Activated CD8-positive, alpha-beta T cell treated with anti-CD3 and anti-CD28 coated beads for 36 hours (primary cell): ENCODE measurements at regions not wholly inside any gene's neighbourhood (a gene's known extent, or its start where the extent isn't known, plus 50 kb on each side); places are given as distances from the start of the nearest gene placed in this dataset.

Experiments used
- ATAC-seq: fragments of 200-7000 bp; cut with Tn5 transposase; one replicate; pipeline ENCODE4 v1.10.0; 2021; ENCODE audit warnings: mild to moderate bottlenecking, moderate library complexity
- CTCF ChIA-PET: fragments of 350-600 bp; sonication (Branson Sonifier 250); formaldehyde crosslinking; loops from one replicate; lab custom pipeline; 2021; ENCODE audit warnings: antibody characterized with exemption; lab: Charles Lee
- POLR2A ChIA-PET: fragments of 350-600 bp; sonication (Branson Sonifier 250); formaldehyde crosslinking; loops from one replicate; lab custom pipeline; 2021; ENCODE audit warnings: antibody characterized with exemption; lab: Charles Lee
- DNase-seq: peaks from one replicate; pipeline ENCODE4 v3.0.0-alpha.2; 2020
- H3K27ac Mint-ChIP-seq: one replicate; pipeline ENCODE4 v1.8.0; 2021; ENCODE audit warnings: mild to moderate bottlenecking, mixed read lengths
- H3K27me3 Mint-ChIP-seq: one replicate; pipeline ENCODE4 v1.8.0; 2021; ENCODE audit warnings: mixed read lengths
- H3K36me3 Mint-ChIP-seq: one replicate; pipeline ENCODE4 v1.8.0; 2021; ENCODE audit warnings: low read depth, mixed read lengths
- H3K4me1 Mint-ChIP-seq: one replicate; pipeline ENCODE4 v1.8.0; 2021; ENCODE audit warnings: low read depth, mixed read lengths
- H3K4me3 Mint-ChIP-seq: one replicate; pipeline ENCODE4 v1.8.0; 2021; ENCODE audit warnings: mild to moderate bottlenecking, moderate library complexity, mixed read lengths
- H3K9me3 Mint-ChIP-seq: one replicate; pipeline ENCODE4 v1.8.0; 2021; ENCODE audit warnings: mixed read lengths
- CTCF ChIP-seq: fragments of 200-600 bp; IDR thresholded peaks from one replicate; pipeline ENCODE4 v1.8.0; 2022; ENCODE audit warnings: antibody characterized with exemption, mild to moderate bottlenecking
- intact Hi-C: fragments of 100-400 bp; cut with micrococcal nuclease; formaldehyde crosslinking; loops from one replicate; pipeline ENCODE4 v1.10.0; 2022

DNA sequence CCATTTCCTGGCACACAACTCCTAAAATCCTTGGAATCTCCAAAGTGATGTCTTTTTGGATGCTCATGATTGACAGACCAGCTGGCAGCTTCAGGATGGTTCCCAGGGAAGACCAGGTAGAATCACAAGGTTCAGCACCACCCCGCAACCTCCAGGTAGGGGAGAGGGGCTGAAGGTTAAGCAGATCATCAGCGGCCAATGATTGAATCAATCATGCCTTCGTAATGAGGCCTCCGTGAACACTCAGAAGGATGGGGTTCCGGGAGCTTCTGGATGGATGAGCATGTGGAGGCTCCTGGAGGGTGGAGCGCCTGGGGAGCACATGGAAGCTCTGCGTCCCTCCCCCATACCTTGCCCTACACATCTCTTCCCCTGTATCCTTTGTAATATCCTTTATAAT, 185.9 kb downstream of the SEC14L1 start:
- Mint-ChIP-seq H3K4me1 (peaks cover 45% of the 10 kb centered on the region), H3K27me3 (no peaks in the 10 kb centered on the region), H3K4me3 (no peak overlapping the region), H3K36me3 (no peaks in the 10 kb centered on the region), H3K9me3 (no peaks in the 10 kb centered on the region), H3K27ac (peak overlapping the region; percentile 23)
- TF ChIP-seq CTCF, result no peak
- ChIA-PET CTCF (interaction anchor here (1.4 kb wide), 1 partner anchor 74 kb away, joined by 3 read pairs; no protein-coding TSS in a partner anchor), POLR2A (interaction anchor here (0.6 to 1.0 kb wide), 2 partner anchors 64 to 149 kb away, joined by 3 to 4 read pairs; no protein-coding TSS in a partner anchor)
- ATAC-seq, result no peak
- no peak for DNase-seq
- intact Hi-C loops, result no loop called here

- CTCF ChIA-PET, result interaction anchor here (1.4 to 2.4 kb wide), 2 partner anchors 73 to 103 kb away, joined by 3 to 6 read pairs; no protein-coding TSS in a partner anchor
- TF ChIP-seq CTCF, result no peak
- H3K4me3 Mint-ChIP-seq, result no peak overlapping the region
- H3K27me3 Mint-ChIP-seq, result no peaks in the 10 kb centered on the region
- ATAC-seq (no peak), DNase-seq (no peak)
- POLR2A ChIA-PET, result interaction anchor here (0.6 to 1.0 kb wide), 2 partner anchors 64 to 148 kb away, joined by 3 to 4 read pairs; no protein-coding TSS in a partner anchor
- H3K27ac Mint-ChIP-seq, result no peak overlapping the region
- intact Hi-C loops, result no loop called here
- H3K36me3 Mint-ChIP-seq, result peaks cover under 1% of the 10 kb centered on the region
- no peaks in the 10 kb centered on the region for H3K9me3 Mint-ChIP-seq
- H3K4me1 Mint-ChIP-seq, result peaks cover 51% of the 10 kb centered on the region
Observed at GRCh38 chr17:77327181-77327565, 186.4 kb downstream of the SEC14L1 start.

DNA sequence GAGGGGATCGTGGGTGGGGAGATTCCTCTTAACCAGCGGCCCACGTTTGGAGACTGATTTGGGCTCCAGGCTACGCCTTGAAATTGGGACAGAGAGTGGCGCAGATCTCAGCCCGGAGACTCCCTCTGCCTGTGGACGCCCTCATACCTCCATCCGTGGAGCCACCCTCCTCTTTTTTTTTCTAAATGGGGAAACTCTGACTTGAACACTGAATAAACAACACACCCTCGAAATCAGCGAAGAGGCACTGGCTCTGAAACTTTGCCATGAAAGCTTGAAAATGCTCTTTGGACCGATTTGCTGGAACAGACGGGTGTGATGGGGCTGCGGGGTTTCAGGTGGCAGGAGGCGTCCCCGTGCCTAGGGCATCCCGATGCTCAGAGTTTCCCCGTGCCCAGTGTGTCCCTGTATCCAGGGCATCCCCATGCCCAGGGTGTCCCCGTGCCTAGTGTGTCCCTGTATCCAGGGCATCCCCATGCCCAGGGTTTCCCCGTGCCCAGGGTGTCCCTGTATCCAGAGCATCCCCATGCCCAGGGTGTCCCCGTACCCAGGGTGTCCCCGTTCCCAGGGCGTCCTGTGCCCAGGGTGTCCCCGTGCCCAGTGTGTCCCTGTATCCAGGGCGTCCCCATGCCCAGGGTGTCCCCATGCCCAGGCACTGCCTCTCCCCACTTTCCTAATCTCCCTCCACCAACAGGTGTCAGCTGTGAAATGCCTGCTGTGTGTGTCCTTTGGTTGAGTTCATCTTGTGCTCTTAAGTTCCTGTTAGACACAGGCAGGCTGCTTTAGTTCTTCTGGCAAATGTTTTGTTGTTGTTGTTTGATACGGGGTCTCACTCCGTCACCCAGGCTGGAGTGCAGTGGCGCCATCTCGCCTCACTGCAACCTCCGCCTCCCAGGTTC, 187.0 kb downstream of the SEC14L1 start:
- CTCF ChIA-PET, result interaction anchor here (1.4 to 2.4 kb wide), 2 partner anchors 72 to 102 kb away, joined by 3 to 6 read pairs; no protein-coding TSS in a partner anchor

GRCh38 chr17:77328823-77329740, 188.3 kb downstream of the SEC14L1 start:
- POLR2A ChIA-PET, result interaction anchor here (0.7 to 1.6 kb wide), 4 partner anchors 12 to 93 kb away, joined by 3 to 4 read pairs (median 3); no protein-coding TSS in a partner anchor
- TF ChIP-seq CTCF, result no peak
- no peaks in the 10 kb centered on the region for H3K27me3 Mint-ChIP-seq
- peaks cover 64% of the 10 kb centered on the region for H3K4me1 Mint-ChIP-seq
- ATAC-seq, result no peak
- H3K27ac Mint-ChIP-seq, result no peak overlapping the region
- CTCF ChIA-PET, result interaction anchor here (2.0 to 4.9 kb wide), 4 partner anchors 17 to 166 kb away, joined by 6 to 32 read pairs (median 16); no protein-coding TSS in a partner anchor
- DNase-seq, result no peak
- no peak overlapping the region for H3K4me3 Mint-ChIP-seq
- intact Hi-C loops, result no loop called here
- peaks cover 10% of the 10 kb centered on the region for H3K9me3 Mint-ChIP-seq
- peaks cover 8% of the 10 kb centered on the region for H3K36me3 Mint-ChIP-seq

More for the DNA sequence above, 187.0 kb downstream of the SEC14L1 start:
- ATAC-seq (no peak), DNase-seq (no peak)
- peaks cover 6% of the 10 kb centered on the region for H3K9me3 Mint-ChIP-seq
- no peaks in the 10 kb centered on the region for H3K27me3 Mint-ChIP-seq
- H3K4me1 Mint-ChIP-seq, result peaks cover 57% of the 10 kb centered on the region
- intact Hi-C loops, result no loop called here
- H3K36me3 Mint-ChIP-seq, result peaks cover 7% of the 10 kb centered on the region
- no peak for TF ChIP-seq CTCF
- H3K27ac Mint-ChIP-seq, result no peak overlapping the region
- POLR2A ChIA-PET, result interaction anchor here (0.6 to 1.3 kb wide), 4 partner anchors 46 to 147 kb away, joined by 3 to 4 read pairs (median 4); no protein-coding TSS in a partner anchor
- H3K4me3 Mint-ChIP-seq, result no peak overlapping the region
